Stimulated activated CD4-positive, alpha-beta T cell treated with anti-CD3 and anti-CD28 coated beads, Interleukin-4, amount 100 ng/mL, for 1 hour (primary cell): ENCODE measurements at regions not wholly inside any gene's neighbourhood (a gene's known extent, or its start where the extent isn't known, plus 50 kb on each side); places are given as distances from the start of the nearest gene placed in this dataset.
A peak's percentile ranks its signal among the peaks of the same experiment; 100 is the strongest.

Experiments
- DNase-seq: peaks from one replicate; pipeline ENCODE4 v3.0.0-alpha.2; 2020

DNA sequence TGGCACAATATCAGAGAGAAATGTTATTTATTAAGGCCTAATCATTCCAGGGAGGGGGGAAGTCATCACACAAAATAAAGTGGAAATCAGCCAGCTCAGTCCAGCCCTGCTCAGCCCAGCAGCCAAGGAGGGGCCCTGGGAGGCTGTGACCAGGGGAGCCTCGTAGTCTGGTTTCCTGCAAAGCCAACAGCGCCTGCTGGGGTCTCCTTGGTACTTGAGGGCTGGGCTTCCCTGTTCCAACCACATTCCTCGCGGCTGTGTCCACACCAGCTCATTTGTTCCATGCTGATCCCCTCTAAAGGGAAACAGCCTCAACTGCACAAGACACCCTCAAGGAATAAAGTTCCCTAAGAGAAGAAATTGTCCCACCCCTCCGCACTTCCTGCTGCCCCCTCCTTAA is 154.0 kb downstream of the TMEM132E start:
- DNase-seq = no peak

DNA sequence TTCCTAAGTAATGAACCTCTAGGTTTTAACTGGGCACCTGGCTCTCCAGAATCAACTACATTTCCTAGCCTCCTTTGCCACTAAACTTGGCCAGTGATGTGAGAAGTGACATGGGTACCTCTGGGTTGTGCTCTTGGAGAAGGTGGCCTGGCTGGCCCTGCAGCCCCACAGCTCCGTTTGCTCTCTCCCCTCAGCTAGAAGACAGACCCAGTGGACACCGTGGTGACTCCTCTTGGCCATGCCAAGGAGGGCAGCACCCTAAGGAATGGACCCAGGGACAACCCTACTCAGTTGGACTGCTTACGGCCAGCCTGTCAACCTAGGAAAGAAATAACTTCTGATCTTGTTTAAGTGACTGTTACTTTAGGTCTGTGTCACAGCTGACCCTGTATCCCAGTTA is 151.4 kb downstream of the TMEM132E start:
- no peak for DNase-seq

GRCh38 chr17:34728771-34729310 is 149.5 kb downstream of the TMEM132E start:
- no peak for DNase-seq

- DNase-seq = no peak
Observed at GRCh38 chr17:34727601-34728000, 148.2 kb downstream of the TMEM132E start.

DNA sequence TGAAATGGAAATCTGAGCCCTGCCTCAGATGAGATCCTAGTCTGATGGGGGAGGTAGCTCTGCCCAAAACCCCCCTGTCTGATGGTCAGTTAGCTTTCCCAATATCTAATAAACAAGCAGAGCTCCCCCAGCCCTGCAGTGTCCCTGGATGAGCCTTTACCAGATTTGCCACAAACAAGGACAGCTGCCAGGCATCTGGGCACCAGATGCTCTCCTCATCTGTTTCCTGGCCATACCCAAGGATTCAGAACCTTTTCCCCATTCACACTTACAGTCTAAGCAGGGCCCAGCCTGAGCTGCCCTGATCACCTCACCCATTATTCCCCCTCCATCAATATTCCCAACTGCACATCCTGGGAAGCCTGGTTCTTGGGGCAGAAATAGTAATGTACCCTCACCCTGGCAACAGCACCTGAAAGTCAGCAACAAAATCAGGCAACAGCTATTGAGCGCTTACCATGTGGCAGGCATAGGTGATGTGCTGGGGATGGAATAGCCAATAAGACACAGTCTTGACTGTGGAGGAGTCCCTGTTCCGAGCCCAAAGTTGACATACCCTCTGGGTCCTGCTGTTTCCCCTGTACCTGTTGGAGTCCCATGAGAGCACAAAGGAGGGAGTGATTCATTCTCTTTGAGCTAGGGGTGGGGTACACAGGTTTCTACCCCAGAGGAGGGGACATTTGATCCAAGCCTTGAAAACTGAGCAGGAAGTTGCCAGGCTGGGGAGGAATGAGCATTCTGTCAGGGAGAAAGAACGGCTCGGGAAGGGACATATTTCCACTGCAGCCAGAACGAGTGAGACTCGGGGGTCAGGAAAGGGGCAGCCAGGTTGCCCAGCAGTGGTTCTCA is 147.4 kb downstream of the TMEM132E start:
- no peak for DNase-seq

- no peak for DNase-seq
Observed at GRCh38 chr17:34725725-34726124, 146.3 kb downstream of the TMEM132E start.

DNA sequence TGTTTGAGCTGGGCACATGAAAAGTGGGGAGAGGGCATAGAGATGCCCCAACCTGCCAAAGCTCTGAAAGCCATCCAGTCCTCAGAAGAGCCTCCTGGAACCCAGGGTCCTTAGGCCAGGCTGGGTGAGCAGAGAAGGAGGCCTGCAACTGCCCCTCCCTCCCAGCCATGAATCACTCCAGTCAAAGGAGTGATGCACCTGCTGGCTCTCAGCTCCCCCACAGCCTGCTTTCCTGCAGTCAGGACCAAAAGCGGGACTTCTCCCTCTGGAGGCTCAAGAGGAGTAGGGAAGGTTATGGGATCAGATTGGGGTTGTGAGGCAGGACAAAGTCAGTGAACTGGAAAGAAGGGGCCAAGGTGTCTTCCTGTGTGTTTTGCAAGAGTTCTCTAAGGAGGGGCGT is 145.6 kb downstream of the TMEM132E start:
- no peak for DNase-seq

DNA sequence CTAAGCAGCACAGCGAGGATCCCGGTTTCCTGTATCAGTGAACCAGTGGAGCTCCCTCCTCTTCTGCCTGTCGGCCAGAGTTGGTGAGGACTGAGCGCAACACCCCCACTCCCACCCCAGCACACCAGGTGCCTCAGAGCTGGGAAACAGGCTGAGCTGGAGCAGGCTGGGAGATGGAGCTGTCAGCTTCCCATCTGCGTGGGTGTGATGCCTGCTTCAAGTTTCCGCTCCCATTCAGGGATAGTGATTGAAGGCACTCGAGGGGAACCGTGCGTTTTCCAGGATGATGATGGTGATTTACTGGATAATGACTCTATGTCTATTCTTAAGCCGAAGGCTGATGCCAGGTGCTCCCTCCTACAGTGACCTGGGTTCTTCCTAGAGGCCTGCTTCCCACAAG is 144.5 kb downstream of the TMEM132E start:
- DNase-seq = no peak

- no peak for DNase-seq
Observed at GRCh38 chr17:34721326-34721725, 141.9 kb downstream of the TMEM132E start.

DNA sequence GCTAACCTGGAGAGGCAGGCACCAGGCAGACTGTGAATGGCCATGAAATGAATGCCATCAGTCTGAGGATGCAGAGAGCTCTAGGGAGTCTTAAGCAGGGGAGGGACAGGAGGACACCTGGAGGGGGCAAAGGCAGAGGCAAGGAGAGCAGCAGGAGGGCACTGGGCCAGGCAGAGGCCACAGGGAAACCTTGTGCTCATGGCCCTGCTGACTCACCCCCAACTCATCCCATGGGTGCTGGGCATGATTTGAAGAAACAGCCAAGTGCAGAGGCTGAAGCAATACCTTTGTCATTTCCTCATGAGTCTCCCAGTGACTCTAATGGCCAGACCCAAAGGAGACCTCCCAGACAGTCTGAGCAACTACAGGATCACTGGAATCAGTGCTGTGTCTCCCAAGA is 141.4 kb downstream of the TMEM132E start:
- DNase-seq = no peak

GRCh38 chr17:34719569-34719968 is 140.2 kb downstream of the TMEM132E start:
- no peak for DNase-seq

DNA sequence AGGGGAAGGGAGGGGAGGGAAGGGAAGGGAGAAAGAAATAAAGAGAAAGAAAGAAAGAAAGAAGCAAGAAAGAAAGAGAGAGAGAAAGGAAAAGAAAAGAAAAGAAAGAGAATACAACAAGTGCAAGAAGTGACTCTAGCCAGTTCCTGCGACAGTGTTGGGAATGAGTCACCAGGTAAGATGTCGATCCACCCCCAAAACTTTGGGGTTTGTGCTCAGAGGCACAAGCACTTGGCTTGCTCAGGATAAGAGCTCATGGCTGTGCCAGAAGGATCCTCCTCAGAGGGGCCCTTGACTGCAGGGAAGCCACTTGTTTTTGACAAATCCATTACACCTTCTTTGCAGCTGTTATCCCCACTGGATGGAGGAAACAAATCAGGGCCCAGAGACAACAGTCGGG is 137.7 kb downstream of the TMEM132E start:
- no peak for DNase-seq

DNA sequence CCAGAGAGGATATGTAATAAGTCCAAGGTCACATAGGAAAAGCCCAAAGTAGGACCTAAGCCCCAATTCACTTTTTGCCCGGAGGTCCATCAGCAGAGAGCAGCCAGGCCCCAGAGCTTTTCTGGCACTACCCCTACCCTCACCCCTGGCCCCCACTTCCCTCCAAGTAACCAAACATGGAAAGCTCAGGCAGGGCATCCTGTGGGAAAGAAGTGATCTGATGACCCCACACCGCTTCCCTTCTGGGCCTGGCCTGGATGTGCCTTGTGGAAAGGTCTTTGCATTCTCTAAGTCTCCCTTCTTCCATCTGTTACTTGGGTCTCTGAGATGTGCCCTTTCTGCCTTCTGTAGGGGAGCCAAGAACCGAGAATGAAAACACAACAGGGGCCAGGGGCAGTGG is 136.9 kb downstream of the TMEM132E start:
- DNase-seq = no peak

GRCh38 chr17:34715504-34715903 is 136.1 kb downstream of the TMEM132E start:
- DNase-seq = no peak

- no peak for DNase-seq
Observed at GRCh38 chr17:34714475-34715410, 135.4 kb downstream of the TMEM132E start.

- no peak for DNase-seq
Observed at GRCh38 chr17:34713687-34714086, 134.3 kb downstream of the TMEM132E start.

- DNase-seq = no peak
Observed at GRCh38 chr17:34712481-34713195, 133.3 kb downstream of the TMEM132E start.

DNA sequence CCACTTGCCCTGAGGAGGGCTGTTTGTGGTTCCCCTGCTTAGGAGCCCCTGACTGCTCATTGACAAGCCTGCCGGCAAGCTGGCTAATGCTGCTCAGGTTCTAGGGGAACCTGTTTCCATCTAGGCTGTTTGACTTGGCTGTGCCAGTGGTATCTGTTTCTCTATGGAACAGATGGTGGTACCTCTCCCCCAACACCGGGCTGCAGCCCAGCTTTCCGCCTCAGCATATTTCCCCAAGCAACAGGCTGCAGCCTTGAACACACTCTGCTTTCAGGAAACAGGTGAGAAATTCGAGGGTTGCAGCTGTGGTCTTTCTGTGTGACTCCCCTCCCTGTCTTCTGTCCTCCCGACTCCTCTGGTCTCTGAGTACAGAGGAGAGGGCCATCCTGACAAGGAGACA is 132.3 kb downstream of the TMEM132E start:
- DNase-seq = no peak

- DNase-seq = no peak
Observed at GRCh38 chr17:34710226-34710625, 130.8 kb downstream of the TMEM132E start.

- no peak for DNase-seq
Observed at GRCh38 chr17:34709158-34709754, 129.9 kb downstream of the TMEM132E start.

DNA sequence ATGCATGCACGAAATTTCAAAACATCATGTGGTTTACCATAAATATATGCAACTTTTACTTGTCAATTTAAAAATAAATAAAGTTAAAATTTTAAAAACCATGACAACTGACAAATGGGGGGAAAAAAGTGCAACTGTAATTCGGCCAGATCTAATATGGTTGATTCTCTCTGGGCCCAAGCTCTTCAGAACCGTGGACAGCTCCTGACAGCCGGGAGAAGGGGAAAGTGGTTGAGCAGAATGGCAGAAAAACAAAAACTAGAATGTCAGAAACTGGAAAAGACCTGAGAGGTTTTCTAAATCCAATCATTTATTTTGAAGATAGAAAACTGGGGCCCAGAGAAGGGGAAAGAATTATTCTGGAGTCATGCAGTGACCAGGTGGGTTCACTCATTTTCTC is 126.6 kb downstream of the TMEM132E start:
- DNase-seq = peak; percentile 7

GRCh38 chr17:34703533-34703932 is 124.2 kb downstream of the TMEM132E start:
- peak; percentile 20 for DNase-seq

DNA sequence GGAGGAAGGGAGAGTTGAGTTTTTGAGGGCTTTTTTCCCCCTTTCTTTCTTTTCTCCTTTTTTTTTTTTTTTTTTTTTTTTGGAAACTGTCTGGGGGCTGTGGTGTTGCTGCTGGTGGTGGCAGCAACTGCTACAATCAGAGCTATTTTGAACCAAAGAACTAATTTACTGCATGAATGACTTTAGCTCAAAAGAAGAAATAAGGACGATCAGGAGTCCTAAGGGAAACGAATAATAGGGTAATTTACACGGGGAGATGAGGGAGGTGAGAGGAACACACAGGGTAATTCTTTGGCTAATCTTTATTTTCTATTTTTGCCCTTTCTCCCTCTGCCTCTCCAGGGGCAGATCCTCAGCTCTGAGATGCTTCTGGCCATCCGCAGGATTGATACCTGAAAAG is 119.8 kb downstream of the TMEM132E start:
- DNase-seq = no peak
